Left ventricle myocardium inferior (tissue), 1 donor: ENCODE measurements at regions not wholly inside any gene's neighbourhood (a gene's known extent, or its start where the extent isn't known, plus 50 kb on each side); places are given as distances from the start of the nearest gene placed in this dataset.

Experiments
- DNase-seq: peaks from one replicate; pipeline ENCODE4 v3.0.0-alpha.2; 2020
- H3K27ac ChIP-seq: fragments of 200-600 bp; replicated peaks from 2 replicates; pipeline ENCODE4 v1.8.0; 2021
- H3K27me3 ChIP-seq: fragments of 200-600 bp; 2 replicates; pipeline ENCODE4 v1.8.0; 2021; ENCODE audit warnings: low read depth
- H3K36me3 ChIP-seq: fragments of 200-600 bp; 2 replicates; pipeline ENCODE4 v1.8.0; 2021
- H3K4me1 ChIP-seq: fragments of 200-600 bp; 2 replicates; pipeline ENCODE4 v1.8.0; 2021
- H3K4me3 ChIP-seq: fragments of 200-600 bp; 2 replicates; pipeline ENCODE4 v1.8.0; 2021; ENCODE audit warnings: mild to moderate bottlenecking, moderate library complexity
- H3K9me3 ChIP-seq: fragments of 200-600 bp; replicated peaks from 2 replicates; pipeline ENCODE4 v1.8.0; 2021
- intact Hi-C: fragments of 100-400 bp; cut with micrococcal nuclease; formaldehyde crosslinking; loops from one replicate; pipeline ENCODE4 v1.11.0; 2022
- TF ChIP-seq, protein P1 (sequence below): fragments of 200-600 bp; IDR thresholded peaks from 2 replicates; pipeline ENCODE4 v1.8.0; 2021; ENCODE audit warnings: antibody characterized with exemption, mild to moderate bottlenecking, borderline replicate concordance
- donor health status: DM: no; HTN: yes; CAD: no; lungs with severe emphysema.

DNA sequence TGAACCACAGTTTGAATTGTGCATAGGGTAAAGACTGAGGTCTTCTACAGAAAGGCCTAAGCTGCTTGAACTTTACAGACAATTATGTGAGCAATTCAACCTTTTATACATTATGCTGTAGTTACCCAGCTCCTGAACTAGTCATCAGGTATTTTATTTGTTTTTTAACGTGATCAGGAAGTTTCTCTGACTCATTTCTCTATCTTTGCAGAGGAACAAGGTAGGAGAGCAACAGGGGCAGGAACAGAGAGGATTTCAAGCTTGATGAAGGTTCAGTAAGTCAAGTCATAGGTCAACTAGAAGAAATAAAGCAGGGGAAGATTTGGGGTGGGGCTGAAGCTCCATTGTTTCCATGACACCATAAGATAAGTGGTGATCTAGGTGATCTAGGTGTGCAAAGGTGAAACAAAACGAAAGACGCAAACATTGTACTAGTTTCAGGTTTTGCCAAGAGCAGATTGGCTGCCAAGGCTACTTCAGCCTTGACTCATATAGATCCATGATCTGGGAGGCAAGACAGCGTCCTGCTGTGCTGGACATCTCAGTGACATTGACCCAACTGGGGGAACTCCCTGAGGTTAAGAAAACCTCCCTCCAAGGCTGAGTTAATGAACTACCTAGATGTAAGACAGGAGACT is 198.1 kb downstream of the DAD1 start:
- no peaks in the 10 kb centered on the region for H3K4me1 ChIP-seq
- no peak overlapping the region for H3K27ac ChIP-seq
- DNase-seq: no peak
- H3K27me3 ChIP-seq: peaks cover 41% of the 10 kb centered on the region
- no peaks in the 10 kb centered on the region for H3K36me3 ChIP-seq
- TF ChIP-seq, protein P1, sequence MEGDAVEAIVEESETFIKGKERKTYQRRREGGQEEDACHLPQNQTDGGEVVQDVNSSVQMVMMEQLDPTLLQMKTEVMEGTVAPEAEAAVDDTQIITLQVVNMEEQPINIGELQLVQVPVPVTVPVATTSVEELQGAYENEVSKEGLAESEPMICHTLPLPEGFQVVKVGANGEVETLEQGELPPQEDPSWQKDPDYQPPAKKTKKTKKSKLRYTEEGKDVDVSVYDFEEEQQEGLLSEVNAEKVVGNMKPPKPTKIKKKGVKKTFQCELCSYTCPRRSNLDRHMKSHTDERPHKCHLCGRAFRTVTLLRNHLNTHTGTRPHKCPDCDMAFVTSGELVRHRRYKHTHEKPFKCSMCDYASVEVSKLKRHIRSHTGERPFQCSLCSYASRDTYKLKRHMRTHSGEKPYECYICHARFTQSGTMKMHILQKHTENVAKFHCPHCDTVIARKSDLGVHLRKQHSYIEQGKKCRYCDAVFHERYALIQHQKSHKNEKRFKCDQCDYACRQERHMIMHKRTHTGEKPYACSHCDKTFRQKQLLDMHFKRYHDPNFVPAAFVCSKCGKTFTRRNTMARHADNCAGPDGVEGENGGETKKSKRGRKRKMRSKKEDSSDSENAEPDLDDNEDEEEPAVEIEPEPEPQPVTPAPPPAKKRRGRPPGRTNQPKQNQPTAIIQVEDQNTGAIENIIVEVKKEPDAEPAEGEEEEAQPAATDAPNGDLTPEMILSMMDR: no peak
- H3K4me3 ChIP-seq: no peak overlapping the region
- intact Hi-C loops: loop anchor here (5.0 to 10.0 kb wide), 3 partner anchors 86 to 261 kb away; no protein-coding TSS in a partner anchor
- H3K9me3 ChIP-seq: no peaks in the 10 kb centered on the region

DNA sequence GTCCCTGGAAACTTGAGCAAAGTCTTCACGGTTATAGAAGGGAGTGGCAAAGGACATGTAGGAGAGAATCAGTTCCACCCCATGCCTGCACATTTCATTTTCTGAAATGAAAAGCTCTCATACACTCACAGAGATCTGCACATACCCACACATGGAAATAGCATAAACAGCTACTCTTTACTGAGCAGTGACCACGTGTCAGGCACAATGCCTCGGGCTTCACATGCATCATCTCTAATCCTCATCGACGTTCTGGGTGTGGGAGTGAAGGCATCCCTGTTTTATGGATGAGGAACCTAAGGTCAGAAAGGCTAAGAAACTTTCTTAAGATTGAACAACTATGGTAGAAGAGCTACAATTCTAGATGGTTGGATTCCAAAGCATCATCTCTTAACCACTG is 198.8 kb downstream of the DAD1 start:
- Histone ChIP-seq H3K27ac (no peak overlapping the region), H3K36me3 (no peaks in the 10 kb centered on the region), H3K4me1 (no peaks in the 10 kb centered on the region), H3K27me3 (peaks cover 44% of the 10 kb centered on the region), H3K9me3 (no peaks in the 10 kb centered on the region), H3K4me3 (no peak overlapping the region)
- DNase-seq: no peak
- intact Hi-C loops: loop anchor here (5.0 to 10.0 kb wide), 3 partner anchors 87 to 262 kb away; no protein-coding TSS in a partner anchor
- TF ChIP-seq, protein P1: no peak

DNA sequence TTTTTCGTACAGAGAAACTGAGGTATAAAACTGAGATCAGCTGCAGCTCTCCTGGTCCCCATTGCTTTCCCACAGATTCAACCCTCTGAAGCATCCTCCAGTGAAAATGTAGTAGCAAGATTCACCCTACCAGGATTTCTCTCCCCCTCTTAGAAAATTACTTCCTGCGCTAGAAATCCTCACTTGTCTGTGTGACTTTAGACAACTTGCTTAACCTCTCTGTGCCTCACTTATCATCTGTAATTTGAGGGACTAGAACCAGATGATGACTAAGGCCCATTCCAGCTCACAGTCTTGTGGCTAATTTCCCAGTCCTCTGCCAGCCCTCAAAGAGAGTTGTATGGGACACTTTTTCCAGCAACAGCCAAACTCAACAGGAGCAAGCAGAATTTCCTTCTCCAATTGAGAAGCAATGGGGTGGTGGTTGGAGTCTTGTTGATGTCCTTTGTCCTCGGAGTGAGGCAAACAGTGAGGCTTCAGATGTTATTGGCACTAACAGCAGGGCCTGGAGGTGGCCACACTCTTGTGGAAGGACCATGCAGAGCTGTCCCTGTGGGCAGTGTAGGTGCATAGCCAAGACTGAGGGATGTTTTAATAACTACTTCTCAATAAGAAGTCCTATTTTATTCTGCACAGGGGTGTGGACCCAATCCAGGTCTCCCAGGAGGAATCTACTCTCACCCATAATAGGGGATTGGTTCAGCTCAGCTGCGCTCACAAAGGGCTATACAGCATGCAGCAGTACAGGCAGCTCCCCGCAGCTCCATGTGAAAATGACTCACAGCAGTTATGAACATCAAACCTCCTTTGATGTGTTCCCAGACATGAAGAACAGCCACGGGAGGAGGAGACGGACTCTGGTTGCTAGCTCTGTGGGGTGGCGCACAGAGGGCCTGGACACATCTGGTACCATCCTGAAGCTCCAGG is 200.1 kb downstream of the DAD1 start:
- TF ChIP-seq, protein P1: no peak
- Histone ChIP-seq H3K4me3 (no peak overlapping the region), H3K9me3 (no peaks in the 10 kb centered on the region), H3K4me1 (no peaks in the 10 kb centered on the region), H3K36me3 (no peaks in the 10 kb centered on the region), H3K27ac (no peak overlapping the region), H3K27me3 (peaks cover 44% of the 10 kb centered on the region)
- no peak for DNase-seq
- intact Hi-C loops: no loop called here

DNA sequence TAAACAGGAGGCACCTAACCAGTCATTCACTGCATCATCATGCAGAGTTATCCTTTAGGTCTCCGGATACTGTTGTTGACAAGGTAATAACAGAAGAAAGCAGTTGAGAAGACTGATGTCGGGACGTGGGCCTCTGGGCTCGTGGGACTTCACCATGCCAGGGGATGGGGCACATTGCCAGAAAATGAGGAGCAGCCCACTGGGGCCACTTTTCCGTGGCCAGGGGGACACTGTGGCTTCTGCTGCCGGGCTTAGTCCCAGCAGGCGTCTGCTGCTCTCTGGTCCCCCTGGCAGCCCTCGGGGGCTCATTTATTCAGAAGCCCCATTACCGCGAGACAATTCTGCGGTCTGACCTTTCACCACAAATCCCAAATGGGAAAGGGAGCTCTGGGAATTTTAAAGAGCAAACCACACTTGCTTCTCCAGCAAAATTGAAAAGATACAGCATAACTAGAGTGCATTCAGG is 201.2 kb downstream of the DAD1 start:
- Histone ChIP-seq H3K4me3 (no peak overlapping the region), H3K27me3 (peaks cover 44% of the 10 kb centered on the region), H3K36me3 (no peaks in the 10 kb centered on the region), H3K4me1 (no peaks in the 10 kb centered on the region), H3K9me3 (no peaks in the 10 kb centered on the region), H3K27ac (no peak overlapping the region)
- intact Hi-C loops: no loop called here
- DNase-seq: no peak
- TF ChIP-seq, protein P1: no peak

DNA sequence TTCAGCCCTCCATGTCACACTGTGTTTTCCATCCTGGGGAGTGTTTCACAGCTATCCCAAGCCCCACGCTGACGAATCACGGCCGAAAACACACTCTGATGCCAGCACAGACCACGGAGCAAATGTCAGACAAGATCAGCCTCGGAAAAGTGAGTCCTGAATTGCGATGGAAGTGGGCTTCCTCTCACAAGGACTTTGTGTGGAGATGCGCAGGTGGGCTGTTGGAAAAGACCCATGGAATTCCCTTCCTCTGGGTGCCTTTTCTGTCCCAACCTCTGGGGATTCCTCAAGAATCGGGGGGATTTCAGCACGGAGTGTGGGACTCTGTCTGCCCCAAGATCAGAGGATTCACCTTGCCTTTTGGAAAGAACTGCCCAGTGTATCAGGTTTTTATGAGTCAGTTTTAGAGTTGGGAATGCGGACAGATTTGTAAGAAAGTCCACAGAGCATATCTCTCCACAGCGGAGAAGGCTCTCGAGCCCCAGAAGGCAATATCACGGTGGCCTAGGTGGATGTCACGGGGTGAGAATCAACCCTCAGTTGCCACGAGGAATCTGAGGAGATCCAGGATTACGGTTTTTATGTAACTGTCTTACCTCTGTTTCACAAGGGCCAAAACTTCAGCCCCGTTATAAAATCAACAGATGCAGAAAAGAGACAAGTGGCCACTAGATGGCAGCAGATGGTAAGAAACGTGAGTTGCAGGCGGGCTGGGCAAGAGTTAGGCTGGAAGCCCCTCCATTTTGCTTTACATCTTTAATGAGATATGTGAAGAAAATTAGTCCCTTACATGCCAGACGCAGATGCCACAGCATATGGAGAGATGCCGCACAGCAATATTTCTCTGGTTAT is 201.9 kb downstream of the DAD1 start:
- peaks cover 44% of the 10 kb centered on the region for H3K27me3 ChIP-seq
- DNase-seq: peak; percentile 22
- no peak overlapping the region for H3K4me3 ChIP-seq
- H3K9me3 ChIP-seq: no peaks in the 10 kb centered on the region
- no peaks in the 10 kb centered on the region for H3K4me1 ChIP-seq
- intact Hi-C loops: no loop called here
- no peak overlapping the region for H3K27ac ChIP-seq
- TF ChIP-seq, protein P1: peak; percentile 89
- no peaks in the 10 kb centered on the region for H3K36me3 ChIP-seq
